Osteoblast (primary cell): ENCODE measurements at regions not wholly inside any gene's neighbourhood (a gene's known extent, or its start where the extent isn't known, plus 50 kb on each side); places are given as distances from the start of the nearest gene placed in this dataset.

Experiments
- DNase-seq: peaks from one replicate; pipeline ENCODE4 v3.0.0; 2011; ENCODE audit warnings: low spot score, mixed read lengths; ENCODE audit not compliant: insufficient read length; ENCODE audit errors: missing footprints
- H2AFZ ChIP-seq: 2 replicates; pipeline ENCODE4 v1.6.0; 2011; ENCODE audit warnings: mild to moderate bottlenecking, low read length
- H3K27ac ChIP-seq: 2 replicates; pipeline ENCODE4 v1.5.1; 2011; ENCODE audit warnings: mild to moderate bottlenecking, low read depth, low read length, moderate library complexity
- H3K27me3 ChIP-seq: 2 replicates; pipeline ENCODE4 v1.6.0; 2012; ENCODE audit warnings: mild to moderate bottlenecking, control low read depth, inconsistent platforms, low read length, moderate library complexity; ENCODE audit not compliant: insufficient read depth
- H3K36me3 ChIP-seq: 2 replicates; pipeline ENCODE4 v1.5.1; 2011; ENCODE audit warnings: mild to moderate bottlenecking, low read length, control low read depth, moderate library complexity; ENCODE audit not compliant: insufficient read depth
- H3K4me1 ChIP-seq: 2 replicates; pipeline ENCODE4 v1.5.1; 2011; ENCODE audit warnings: mild to moderate bottlenecking, low read length, control low read depth, moderate library complexity; ENCODE audit not compliant: insufficient read depth
- H3K4me2 ChIP-seq: 2 replicates; pipeline ENCODE4 v1.6.0; 2011; ENCODE audit warnings: mild to moderate bottlenecking, low read length; ENCODE audit not compliant: insufficient read depth
- H3K4me3 ChIP-seq: fragments of 200-600 bp; sonication (generic); 3 replicates; pipeline ENCODE4 v1.5.1; 2012; ENCODE audit warnings: mild to moderate bottlenecking, low read length, inconsistent platforms; ENCODE audit not compliant: insufficient read depth
- H3K79me2 ChIP-seq: 2 replicates; pipeline ENCODE4 v1.6.0; 2012; ENCODE audit warnings: mild to moderate bottlenecking, low read length, control low read depth, inconsistent platforms; ENCODE audit not compliant: insufficient read depth
- H3K9me3 ChIP-seq: 2 replicates; pipeline ENCODE4 v1.5.1; 2011; ENCODE audit warnings: low read depth, low read length, control low read depth
- H4K20me1 ChIP-seq: 2 replicates; pipeline ENCODE4 v1.6.0; 2012; ENCODE audit warnings: mild to moderate bottlenecking, low read length, control low read depth; ENCODE audit not compliant: insufficient read depth
- TF ChIP-seq, protein P1 (sequence below): IDR thresholded peaks from 2 replicates; pipeline ENCODE4 v1.5.1; 2011; ENCODE audit warnings: mild to moderate bottlenecking, low read depth, low read length, moderate library complexity; ENCODE audit errors: extremely low read depth

DNA sequence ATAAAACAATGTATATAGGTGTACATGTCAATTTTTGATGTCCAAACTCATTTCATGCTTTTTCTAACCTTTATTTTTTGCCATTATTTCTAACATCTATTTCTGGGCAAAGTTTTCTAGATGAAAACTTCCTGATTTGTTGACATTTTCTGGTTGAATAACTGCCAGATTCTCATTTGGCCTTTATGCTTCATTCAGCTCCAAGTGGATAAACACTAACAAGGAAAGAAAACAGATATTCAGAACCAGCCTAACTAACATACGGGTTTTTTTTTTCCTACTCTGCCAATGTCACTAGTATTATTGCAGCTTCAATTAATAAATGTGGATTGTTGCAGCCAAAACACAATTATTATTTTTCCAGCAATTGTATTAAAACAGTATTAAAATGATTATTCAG is 50.9 kb upstream of the RAP1GDS1 start:
- H3K27me3 ChIP-seq: no peaks in the 10 kb centered on the region
- no peaks in the 10 kb centered on the region for H3K36me3 ChIP-seq
- no peak overlapping the region for H3K4me3 ChIP-seq
- H3K79me2 ChIP-seq: no peaks in the 10 kb centered on the region
- TF ChIP-seq, protein P1, sequence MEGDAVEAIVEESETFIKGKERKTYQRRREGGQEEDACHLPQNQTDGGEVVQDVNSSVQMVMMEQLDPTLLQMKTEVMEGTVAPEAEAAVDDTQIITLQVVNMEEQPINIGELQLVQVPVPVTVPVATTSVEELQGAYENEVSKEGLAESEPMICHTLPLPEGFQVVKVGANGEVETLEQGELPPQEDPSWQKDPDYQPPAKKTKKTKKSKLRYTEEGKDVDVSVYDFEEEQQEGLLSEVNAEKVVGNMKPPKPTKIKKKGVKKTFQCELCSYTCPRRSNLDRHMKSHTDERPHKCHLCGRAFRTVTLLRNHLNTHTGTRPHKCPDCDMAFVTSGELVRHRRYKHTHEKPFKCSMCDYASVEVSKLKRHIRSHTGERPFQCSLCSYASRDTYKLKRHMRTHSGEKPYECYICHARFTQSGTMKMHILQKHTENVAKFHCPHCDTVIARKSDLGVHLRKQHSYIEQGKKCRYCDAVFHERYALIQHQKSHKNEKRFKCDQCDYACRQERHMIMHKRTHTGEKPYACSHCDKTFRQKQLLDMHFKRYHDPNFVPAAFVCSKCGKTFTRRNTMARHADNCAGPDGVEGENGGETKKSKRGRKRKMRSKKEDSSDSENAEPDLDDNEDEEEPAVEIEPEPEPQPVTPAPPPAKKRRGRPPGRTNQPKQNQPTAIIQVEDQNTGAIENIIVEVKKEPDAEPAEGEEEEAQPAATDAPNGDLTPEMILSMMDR: no peak
- no peak overlapping the region for H3K27ac ChIP-seq
- DNase-seq: no peak
- H3K9me3 ChIP-seq: no peaks in the 10 kb centered on the region
- H3K4me2 ChIP-seq: no peak overlapping the region
- H3K4me1 ChIP-seq: no peaks in the 10 kb centered on the region
- no peak overlapping the region for H2AFZ ChIP-seq
- no peaks in the 10 kb centered on the region for H4K20me1 ChIP-seq

DNA sequence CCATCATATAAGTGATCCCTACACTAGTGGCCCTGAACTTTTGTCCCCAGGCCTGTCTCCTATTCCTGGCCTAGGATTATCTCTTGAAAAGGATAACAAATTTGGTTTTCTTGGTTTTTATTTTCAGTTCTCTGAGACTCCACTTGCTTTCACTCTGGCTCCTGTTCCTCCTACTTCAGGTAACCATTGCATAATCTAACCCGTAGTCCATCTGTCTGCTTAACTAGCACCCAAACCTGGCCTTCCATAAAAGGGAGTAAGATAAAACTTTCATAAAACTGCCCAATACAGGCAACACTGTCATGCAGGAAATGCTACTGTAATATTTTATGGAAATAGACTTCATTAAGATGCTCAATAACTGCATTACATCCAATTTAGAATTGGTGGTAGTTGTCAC is 52.1 kb upstream of the RAP1GDS1 start:
- TF ChIP-seq, protein P1: no peak
- no peak overlapping the region for H3K4me2 ChIP-seq
- no peak overlapping the region for H3K4me3 ChIP-seq
- H4K20me1 ChIP-seq: no peaks in the 10 kb centered on the region
- no peaks in the 10 kb centered on the region for H3K4me1 ChIP-seq
- no peak overlapping the region for H3K27ac ChIP-seq
- H3K9me3 ChIP-seq: no peaks in the 10 kb centered on the region
- H3K36me3 ChIP-seq: no peaks in the 10 kb centered on the region
- H2AFZ ChIP-seq: no peak overlapping the region
- no peak for DNase-seq
- no peaks in the 10 kb centered on the region for H3K27me3 ChIP-seq
- no peaks in the 10 kb centered on the region for H3K79me2 ChIP-seq

DNA sequence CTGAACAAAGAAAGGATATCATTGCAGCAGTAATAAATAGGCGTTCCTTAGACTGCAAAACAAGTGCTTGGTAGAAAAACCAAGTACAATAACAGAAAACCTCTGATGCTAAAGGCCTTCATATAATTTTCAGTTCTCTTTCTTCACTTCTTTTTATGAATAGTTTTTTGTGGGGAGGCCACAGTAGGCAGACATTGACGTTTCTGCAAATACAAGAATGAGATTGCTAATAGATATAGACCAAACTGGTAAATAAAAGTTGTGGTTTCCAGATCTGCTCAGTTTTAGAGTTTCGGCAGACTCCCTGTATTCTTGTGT is 57.0 kb upstream of the RAP1GDS1 start:
- TF ChIP-seq, protein P1: no peak
- no peaks in the 10 kb centered on the region for H3K4me1 ChIP-seq
- no peaks in the 10 kb centered on the region for H3K79me2 ChIP-seq
- no peaks in the 10 kb centered on the region for H3K9me3 ChIP-seq
- no peak overlapping the region for H3K4me2 ChIP-seq
- no peak for DNase-seq
- H3K4me3 ChIP-seq: no peak overlapping the region
- H4K20me1 ChIP-seq: no peaks in the 10 kb centered on the region
- H3K36me3 ChIP-seq: no peaks in the 10 kb centered on the region
- H3K27me3 ChIP-seq: no peaks in the 10 kb centered on the region
- no peak overlapping the region for H3K27ac ChIP-seq
- no peak overlapping the region for H2AFZ ChIP-seq

DNA sequence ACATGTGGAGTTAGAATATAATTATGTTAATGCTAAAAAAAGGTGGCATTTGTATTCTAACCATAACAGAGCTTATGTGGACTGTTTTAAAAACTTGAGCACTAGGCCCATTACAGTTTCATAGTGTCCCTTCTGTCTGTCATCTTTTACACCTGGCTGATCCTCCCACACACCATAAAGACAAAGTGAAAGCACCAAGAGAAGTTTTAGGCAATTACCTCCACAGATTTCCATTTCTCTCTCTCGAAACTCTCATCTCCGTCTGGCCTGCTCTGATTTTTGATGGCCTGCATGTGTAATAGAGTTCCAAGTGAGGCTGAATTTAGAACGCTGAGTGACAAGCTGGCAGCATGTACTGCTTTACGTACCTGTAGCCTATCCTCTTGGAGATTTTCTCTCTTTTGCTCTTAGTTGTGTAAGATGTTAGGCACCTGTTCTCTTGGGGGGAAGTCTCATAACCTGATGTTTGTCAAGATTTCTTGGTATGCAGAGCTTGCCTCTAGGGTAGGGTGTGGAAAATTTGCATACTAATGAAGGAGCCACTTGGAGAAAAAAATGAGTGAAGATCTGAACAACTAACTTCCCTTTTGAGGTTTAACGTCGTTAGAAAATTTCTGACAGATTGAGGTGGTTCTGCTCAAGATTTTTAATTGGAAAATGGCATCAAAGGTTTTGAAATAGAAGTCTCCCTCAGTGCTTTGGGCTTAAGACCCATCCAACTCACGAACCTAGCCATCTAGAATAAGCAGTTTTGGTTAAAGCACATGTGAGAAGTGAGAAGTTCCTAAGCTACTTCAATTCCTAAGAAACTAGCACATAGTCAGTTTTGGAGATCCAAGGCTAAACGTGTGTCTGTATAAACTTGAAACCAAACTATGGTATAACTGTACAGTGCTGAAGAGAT is 57.6 kb upstream of the RAP1GDS1 start:
- Histone ChIP-seq H3K9me3 (no peaks in the 10 kb centered on the region), H3K36me3 (no peaks in the 10 kb centered on the region), H3K4me3 (no peak overlapping the region), H4K20me1 (no peaks in the 10 kb centered on the region), H3K79me2 (no peaks in the 10 kb centered on the region), H3K27ac (no peak overlapping the region), H3K4me2 (no peak overlapping the region), H2AFZ (no peak overlapping the region), H3K4me1 (no peaks in the 10 kb centered on the region), H3K27me3 (no peaks in the 10 kb centered on the region)
- DNase-seq: no peak
- TF ChIP-seq, protein P1: no peak
